IMR-90 (cell line): ENCODE measurements at regions not wholly inside any gene's neighbourhood (a gene's known extent, or its start where the extent isn't known, plus 50 kb on each side); places are given as distances from the start of the nearest gene placed in this dataset.

ENCODE experiments used
- ATAC-seq: fragments of 200-7000 bp; cut with Tn5 transposase; 2 replicates; pipeline ENCODE4 v1.9.1; 2020; ENCODE audit warnings: low read depth, mild to moderate bottlenecking, moderate library complexity
- BruUV-seq: library from RNA; stranded (reverse); fragments of 400-500 nt; replicated peaks from 2 replicates; lab custom pipeline; 2021; lab: Mats Ljungman, UMichigan
- CTCF ChIA-PET: fragments of 300-600 bp; formaldehyde crosslinking; extraction: SDS; loops from one replicate; lab custom pipeline; 2021; ENCODE audit warnings: antibody characterized with exemption; lab: Yijun Ruan, JAX
- POLR2A ChIA-PET: fragments of 300-600 bp; sonication (Branson Sonifier 250); formaldehyde crosslinking; loops from one replicate; lab custom pipeline; 2022; ENCODE audit warnings: antibody characterized with exemption; ENCODE audit not compliant: unreplicated experiment; lab: Charles Lee
- DNase-seq: peaks from one replicate; pipeline ENCODE4 v3.0.0; 2013
- H2AFZ ChIP-seq: replicated peaks from 2 replicates; pipeline ENCODE3; 2013; ENCODE audit warnings: low read length, mild to moderate bottlenecking; ENCODE audit not compliant: poor library complexity
- H2AK5ac ChIP-seq: 2 replicates; pipeline ENCODE4 v1.6.1; 2013; ENCODE audit warnings: low read depth, low read length, inconsistent platforms
- H2AK9ac ChIP-seq: replicated peaks from 2 replicates; pipeline ENCODE3; 2013; ENCODE audit warnings: mild to moderate bottlenecking, low read depth, low read length, moderate library complexity; ENCODE audit not compliant: poor library complexity
- H2BK120ac ChIP-seq: 2 replicates; pipeline ENCODE4 v1.6.1; 2013; ENCODE audit warnings: low read depth, low read length, inconsistent platforms
- H2BK15ac ChIP-seq: 3 replicates; pipeline ENCODE4 v1.6.1; 2013; ENCODE audit warnings: low read depth, low read length, inconsistent platforms
- H2BK20ac ChIP-seq: 2 replicates; pipeline ENCODE4 v1.6.1; 2013; ENCODE audit warnings: low read depth, mild to moderate bottlenecking, inconsistent platforms, low read length, moderate library complexity
- H2BK5ac ChIP-seq: 2 replicates; pipeline ENCODE4 v1.6.1; 2013; ENCODE audit warnings: mild to moderate bottlenecking, low read depth, low read length, inconsistent platforms; ENCODE audit not compliant: poor library complexity, severe bottlenecking
- H3K14ac ChIP-seq: replicated peaks from 2 replicates; pipeline ENCODE4 v1.6.1; 2013; ENCODE audit warnings: low read depth, low read length, inconsistent platforms
- H3K18ac ChIP-seq: 2 replicates; pipeline ENCODE4 v1.6.1; 2013; ENCODE audit warnings: low read depth, low read length, control low read depth
- H3K23ac ChIP-seq: 2 replicates; pipeline ENCODE4 v1.6.1; 2013; ENCODE audit warnings: low read depth, low read length, inconsistent platforms
- H3K27ac ChIP-seq: 2 replicates; pipeline ENCODE4 v1.5.1; 2013; ENCODE audit warnings: mild to moderate bottlenecking, control low read depth, low read length; ENCODE audit not compliant: insufficient read depth
- H3K27me3 ChIP-seq: 2 replicates; pipeline ENCODE4 v1.6.1; 2013; ENCODE audit warnings: low read length; ENCODE audit not compliant: control insufficient read depth, insufficient read depth
- H3K36me3 ChIP-seq: 2 replicates; pipeline ENCODE4 v1.6.1; 2013; ENCODE audit warnings: low read length, mixed read lengths; ENCODE audit not compliant: control insufficient read depth, insufficient read depth
- H3K4ac ChIP-seq: 2 replicates; pipeline ENCODE4 v1.6.1; 2013; ENCODE audit warnings: low read depth, low read length, inconsistent platforms
- H3K4me1 ChIP-seq: 2 replicates; pipeline ENCODE4 v1.6.1; 2013; ENCODE audit warnings: low read length, mixed read lengths; ENCODE audit not compliant: control insufficient read depth, insufficient read depth
- H3K4me2 ChIP-seq: 2 replicates; pipeline ENCODE4 v1.6.1; 2013; ENCODE audit warnings: low read depth, mild to moderate bottlenecking, control low read depth, low read length, moderate library complexity
- H3K4me3 ChIP-seq: 2 replicates; pipeline ENCODE4 v1.5.1; 2013; ENCODE audit warnings: low read depth, mild to moderate bottlenecking, control low read depth, low read length, moderate library complexity; ENCODE audit not compliant: insufficient read depth
- H3K56ac ChIP-seq: 2 replicates; pipeline ENCODE4 v1.6.1; 2013; ENCODE audit warnings: low read length, inconsistent platforms; ENCODE audit not compliant: insufficient read depth; ENCODE audit errors: extremely low read depth
- H3K79me1 ChIP-seq, 2 experiments: 2 replicates each; pipeline ENCODE4 v1.6.1; 2013; ENCODE audit warnings: low read length in 2 of 2, inconsistent platforms in 1 of 2, low read depth in 1 of 2
- H3K9ac ChIP-seq: 2 replicates; pipeline ENCODE4 v1.6.1; 2013; ENCODE audit warnings: low read depth, low read length, control low read depth
- H3K9me1 ChIP-seq: 2 replicates; pipeline ENCODE4 v1.6.1; 2013; ENCODE audit warnings: low read length, inconsistent platforms; ENCODE audit not compliant: insufficient read depth
- H3K9me3 ChIP-seq: 2 replicates; pipeline ENCODE4 v1.6.1; 2013; ENCODE audit warnings: low read length; ENCODE audit not compliant: control insufficient read depth, insufficient read depth
- H4K20me1 ChIP-seq: 2 replicates; pipeline ENCODE4 v1.6.1; 2013; ENCODE audit warnings: low read length, inconsistent platforms; ENCODE audit not compliant: insufficient read depth
- H4K5ac ChIP-seq: 2 replicates; pipeline ENCODE4 v1.6.1; 2013; ENCODE audit warnings: mild to moderate bottlenecking, low read depth, low read length, control low read depth
- H4K8ac ChIP-seq, 2 experiments: 2 replicates each; pipeline ENCODE4 v1.6.1; 2013; ENCODE audit warnings: low read depth in 2 of 2, low read length in 2 of 2, control low read depth in 1 of 2, inconsistent platforms in 1 of 2
- H4K91ac ChIP-seq: 2 replicates; pipeline ENCODE4 v1.6.1; 2013; ENCODE audit warnings: low read depth, low read length, inconsistent platforms; ENCODE audit not compliant: insufficient read depth
- BHLHE40 ChIP-seq: fragments of 150-350 bp; IDR thresholded peaks from 2 replicates; pipeline ENCODE4 v1.6.1; 2016; ENCODE audit warnings: mild to moderate bottlenecking, low read depth, low read length
- CEBPB ChIP-seq: IDR thresholded peaks from 2 replicates; pipeline ENCODE4 v1.6.1; 2012; ENCODE audit warnings: low read depth, low read length, improper control_type of control experiment
- CHD1 ChIP-seq: IDR thresholded peaks from 2 replicates; pipeline ENCODE4 v1.6.1; 2012; ENCODE audit warnings: low read depth, low read length, improper control_type of control experiment
- CTCF ChIP-seq: conservative IDR thresholded peaks from 2 replicates; pipeline ENCODE4 v1.5.1; 2012; ENCODE audit warnings: mild to moderate bottlenecking, low read depth, low read length, improper control_type of control experiment
- ELK1 ChIP-seq: fragments of 150-350 bp; IDR thresholded peaks from 2 replicates; pipeline ENCODE4 v1.6.1; 2016; ENCODE audit warnings: low read depth, mild to moderate bottlenecking, low read length, moderate library complexity, borderline replicate concordance
- FOS ChIP-seq: fragments of 150-350 bp; IDR thresholded peaks from 2 replicates; pipeline ENCODE4 v1.6.1; 2016; ENCODE audit warnings: low read depth, low read length
- MAFK ChIP-seq: IDR thresholded peaks from 2 replicates; pipeline ENCODE4 v1.6.1; 2012; ENCODE audit warnings: low read depth, low read length, improper control_type of control experiment
- MAZ ChIP-seq: IDR thresholded peaks from 2 replicates; pipeline ENCODE4 v1.6.1; 2012; ENCODE audit warnings: low read depth, mild to moderate bottlenecking, low read length, improper control_type of control experiment, moderate library complexity, borderline replicate concordance
- MXI1 ChIP-seq: IDR thresholded peaks from 2 replicates; pipeline ENCODE4 v1.6.1; 2012; ENCODE audit warnings: low read depth, mild to moderate bottlenecking, low read length, moderate library complexity, borderline replicate concordance
- NFE2L2 ChIP-seq: fragments of 150-350 bp; IDR thresholded peaks from 2 replicates; pipeline ENCODE4 v1.6.1; 2016; ENCODE audit warnings: low read depth, mild to moderate bottlenecking, low read length
- RAD21 ChIP-seq: IDR thresholded peaks from 2 replicates; pipeline ENCODE4 v1.6.1; 2012; ENCODE audit warnings: low read length, improper control_type of control experiment
- RCOR1 ChIP-seq: IDR thresholded peaks from 2 replicates; pipeline ENCODE4 v1.6.1; 2012; ENCODE audit warnings: mild to moderate bottlenecking, low read length, improper control_type of control experiment; ENCODE audit not compliant: insufficient replicate concordance
- RFX5 ChIP-seq: IDR thresholded peaks from 2 replicates; pipeline ENCODE4 v1.8.0; 2012; ENCODE audit warnings: low read depth, mild to moderate bottlenecking, low read length, moderate library complexity
- USF2 ChIP-seq: fragments of 150-350 bp; IDR thresholded peaks from 2 replicates; pipeline ENCODE4 v1.6.1; 2017; ENCODE audit warnings: mild to moderate bottlenecking, antibody characterized with exemption, low read length, low read depth
- WGBS, 2 experiments: methylation state at CpG; one replicate each; pipeline versions ENCODE4 v1.1.5 to v1.1.7; 2013; ENCODE audit warnings: missing lambda C conversion rate in 2 of 2; ENCODE audit not compliant: insufficient read length in 1 of 2; ENCODE audit errors: extremely low coverage in 2 of 2; 5-methylcytosine and 5-hydroxymethylcytosine counted together
- dilution Hi-C: fragments of 300-500 bp; cut with HindIII; formaldehyde crosslinking; loops from one replicate; pipeline ENCODE4 v1.14.3; 2018; ENCODE audit warnings: low sequenced_read_pairs; ENCODE audit not compliant: unreplicated experiment
- in situ Hi-C: fragments of 300-500 bp; cut with MboI; formaldehyde crosslinking; loops from 3 replicates; pipeline ENCODE4 v1.14.3; 2019; ENCODE audit warnings: low sequenced_read_pairs, inconsistent platforms, mixed read lengths
- intact Hi-C: fragments of 100-400 bp; cut with micrococcal nuclease; formaldehyde crosslinking; loops from 2 replicates; pipeline ENCODE4 v1.10.0; 2022

GRCh38 chr3:188944108-188944507 is 227.7 kb upstream of the TPRG1 start:
- Histone ChIP-seq H2BK15ac (no peak overlapping the region), H3K4me2 (no peak overlapping the region), H3K23ac (no peak overlapping the region), H3K79me1 (peaks cover 0 to 2% of the 10 kb centered on the region in 2 experiments; a peak in 1 of 4 replicates), H3K9me1 (peaks cover 8% of the 10 kb centered on the region), H3K9ac (no peak overlapping the region), H4K5ac (no peak overlapping the region), H3K14ac (no peak overlapping the region), H3K27ac (no peak overlapping the region), H2AK9ac (no peak overlapping the region), H3K18ac (no peak overlapping the region), H2AFZ (no peak overlapping the region), H2BK120ac (no peak overlapping the region), H3K4me3 (no peak overlapping the region), H3K36me3 (no peaks in the 10 kb centered on the region), H4K8ac (no peak overlapping the region), H4K91ac (no peak overlapping the region), H2BK20ac (no peak overlapping the region), H3K56ac (no peak overlapping the region), H3K9me3 (no peaks in the 10 kb centered on the region), H4K20me1 (no peaks in the 10 kb centered on the region), H2BK5ac (no peak overlapping the region), H3K4ac (no peak overlapping the region), H3K27me3 (no peaks in the 10 kb centered on the region), H2AK5ac (no peak overlapping the region), H3K4me1 (peaks cover 12% of the 10 kb centered on the region)
- ChIA-PET POLR2A (no interaction called here), CTCF (interaction anchor here (0.6 to 1.1 kb wide), 3 partner anchors 11 to 538 kb away, joined by 3 read pairs; no protein-coding TSS in a partner anchor)
- WGBS, 2 experiments: no CpG with 5 or more reads among the region's 1 CpG
- intact Hi-C loops: no loop called here
- dilution Hi-C loops: no loop called here
- no peak for DNase-seq
- TF ChIP-seq RFX5: no peak
- no peak for TF ChIP-seq USF2
- no peak for TF ChIP-seq RCOR1
- no peak for TF ChIP-seq BHLHE40
- TF ChIP-seq NFE2L2: no peak
- no peak for TF ChIP-seq ELK1
- TF ChIP-seq MAZ: no peak
- TF ChIP-seq CEBPB: no peak
- no peak for TF ChIP-seq CTCF
- no peak for TF ChIP-seq FOS
- no peak for TF ChIP-seq MAFK
- no peak for TF ChIP-seq RAD21
- TF ChIP-seq CHD1: no peak
- no peak for TF ChIP-seq MXI1
- no TSS peak for BruUV-seq
- ATAC-seq: no peak
- in situ Hi-C loops: no loop called here
